OCI-LY1 (cell line): ENCODE measurements at regions not wholly inside any gene's neighbourhood (a gene's known extent, or its start where the extent isn't known, plus 50 kb on each side); places are given as distances from the start of the nearest gene placed in this dataset.

Experiments used
- H2AFZ ChIP-seq: fragments of 200-600 bp; sonication (generic), shearing (Covaris generic); 2 replicates; pipeline ENCODE4 v1.6.0; 2014; ENCODE audit warnings: antibody characterized with exemption, mild to moderate bottlenecking, low read length
- H3F3A ChIP-seq: fragments of 200-600 bp; sonication (generic), shearing (Covaris generic); 2 replicates; pipeline ENCODE4 v1.6.0; 2014; ENCODE audit warnings: mild to moderate bottlenecking, antibody characterized with exemption, low read length, moderate library complexity; ENCODE audit not compliant: insufficient read depth
- H3K27ac ChIP-seq: fragments of 200-600 bp; sonication (generic); 2 replicates; pipeline ENCODE4 v1.5.1; 2014; ENCODE audit warnings: low read length, mixed run types, mild to moderate bottlenecking, low read depth; ENCODE audit not compliant: poor library complexity, severe bottlenecking
- H3K27me3 ChIP-seq: fragments of 200-600 bp; sonication (generic); 2 replicates; pipeline ENCODE4 v1.6.0; 2014; ENCODE audit warnings: antibody characterized with exemption, mild to moderate bottlenecking, low read length, moderate library complexity; ENCODE audit not compliant: insufficient read depth
- H3K36me3 ChIP-seq: fragments of 200-600 bp; sonication (generic); 2 replicates; pipeline ENCODE4 v1.6.1; 2014; ENCODE audit warnings: mild to moderate bottlenecking, antibody characterized with exemption, low read length, moderate library complexity, mixed read lengths; ENCODE audit not compliant: insufficient read depth
- H3K4me1 ChIP-seq: fragments of 200-600 bp; sonication (generic); 2 replicates; pipeline ENCODE4 v1.5.1; 2014; ENCODE audit warnings: mild to moderate bottlenecking, low read length, moderate library complexity; ENCODE audit not compliant: insufficient read depth, severe bottlenecking
- H3K4me2 ChIP-seq: fragments of 200-600 bp; sonication (generic), shearing (Covaris generic); 2 replicates; pipeline ENCODE4 v1.6.1; 2014; ENCODE audit warnings: low read length
- H3K4me3 ChIP-seq: fragments of 200-600 bp; sonication (generic); 2 replicates; pipeline ENCODE4 v1.5.1; 2014; ENCODE audit warnings: low read length, low read depth, mild to moderate bottlenecking, mixed read lengths; ENCODE audit not compliant: poor library complexity, severe bottlenecking
- H3K79me2 ChIP-seq: fragments of 200-600 bp; shearing (Covaris generic); 2 replicates; pipeline ENCODE4 v1.6.1; 2016; ENCODE audit warnings: mixed run types, low read length, mixed read lengths; ENCODE audit not compliant: insufficient read depth
- H3K9ac ChIP-seq: fragments of 200-600 bp; sonication (generic), shearing (Covaris generic); 2 replicates; pipeline ENCODE4 v1.6.1; 2014; ENCODE audit warnings: mild to moderate bottlenecking, low read length, mixed read lengths
- H3K9me2 ChIP-seq: fragments of 200-600 bp; sonication (generic), shearing (Covaris generic); 2 replicates; pipeline ENCODE4 v1.6.1; 2014; ENCODE audit warnings: low read depth, mild to moderate bottlenecking, low read length, mixed read lengths
- H3K9me3 ChIP-seq: fragments of 200-600 bp; shearing (Covaris generic); 2 replicates; pipeline ENCODE4 v1.6.1; 2014; ENCODE audit warnings: low read length, mixed read lengths
- H4K20me1 ChIP-seq: fragments of 200-600 bp; sonication (generic), shearing (Covaris generic); 2 replicates; pipeline ENCODE4 v1.6.0; 2016; ENCODE audit warnings: mild to moderate bottlenecking, low read length; ENCODE audit not compliant: insufficient read depth
- CTCF ChIP-seq: fragments of 200-600 bp; sonication (generic), shearing (Covaris generic); IDR thresholded peaks from 2 replicates; pipeline ENCODE4 v1.5.1; 2017; ENCODE audit warnings: mild to moderate bottlenecking, antibody characterized with exemption, low read length, moderate library complexity, mixed read lengths
- EZH2 ChIP-seq: fragments of 200-600 bp; sonication (generic), shearing (Covaris generic); IDR thresholded peaks from 2 replicates; pipeline ENCODE4 v1.8.0; 2017; ENCODE audit warnings: borderline replicate concordance, mixed run types, mild to moderate bottlenecking, antibody characterized with exemption, low read length, moderate library complexity, mixed read lengths

GRCh38 chr2:207338220-207338607 lies 172.5 kb upstream of the KLF7 start:
- H2AFZ ChIP-seq = no peak overlapping the region
- H3K79me2 ChIP-seq = no peaks in the 10 kb centered on the region
- H3F3A ChIP-seq = no peaks in the 10 kb centered on the region
- H3K4me3 ChIP-seq = no peak overlapping the region
- TF ChIP-seq CTCF (no peak), EZH2 (no peak)
- H3K9ac ChIP-seq = no peak overlapping the region
- H3K27ac ChIP-seq = no peak overlapping the region
- H3K9me3 ChIP-seq = no peaks in the 10 kb centered on the region
- no peaks in the 10 kb centered on the region for H4K20me1 ChIP-seq
- H3K4me2 ChIP-seq = no peak overlapping the region
- H3K4me1 ChIP-seq = no peaks in the 10 kb centered on the region
- peaks cover 3% of the 10 kb centered on the region; the same call in 1 of the 2 replicates for H3K27me3 ChIP-seq
- no peaks in the 10 kb centered on the region for H3K36me3 ChIP-seq
- no peaks in the 10 kb centered on the region for H3K9me2 ChIP-seq

DNA sequence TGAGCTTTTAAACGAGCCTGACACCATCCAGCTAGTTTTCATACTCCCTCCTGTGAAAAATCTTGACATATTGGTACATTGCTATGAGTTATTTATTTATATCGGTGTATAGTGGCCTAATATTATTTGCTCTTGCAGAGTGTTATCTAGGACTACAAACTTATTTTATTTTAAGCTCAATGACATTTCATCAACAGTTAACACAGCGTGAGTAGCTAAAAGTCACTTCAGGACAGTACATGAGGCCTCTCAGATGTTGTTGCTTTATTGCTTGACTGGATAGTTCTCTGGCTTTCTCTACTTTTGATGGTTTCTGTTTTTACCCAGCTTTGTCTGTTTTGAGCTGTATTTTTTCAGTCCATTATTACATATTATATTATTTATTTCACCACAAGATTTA lies 172.9 kb upstream of the KLF7 start:
- TF ChIP-seq EZH2 (no peak), CTCF (no peak)
- no peaks in the 10 kb centered on the region for H3K9me2 ChIP-seq

GRCh38 chr2:207341112-207341750 lies 175.5 kb upstream of the KLF7 start:
- TF ChIP-seq EZH2 (no peak), CTCF (no peak)
- H4K20me1 ChIP-seq = no peaks in the 10 kb centered on the region
- no peaks in the 10 kb centered on the region for H3F3A ChIP-seq
- no peak overlapping the region for H2AFZ ChIP-seq
- no peak overlapping the region for H3K4me2 ChIP-seq
- no peaks in the 10 kb centered on the region for H3K9me3 ChIP-seq
- H3K4me1 ChIP-seq = no peaks in the 10 kb centered on the region
- H3K27me3 ChIP-seq = no peaks in the 10 kb centered on the region
- H3K9ac ChIP-seq = no peak overlapping the region
- no peak overlapping the region for H3K27ac ChIP-seq
- H3K4me3 ChIP-seq = no peak overlapping the region
- no peaks in the 10 kb centered on the region for H3K36me3 ChIP-seq
- no peaks in the 10 kb centered on the region for H3K9me2 ChIP-seq
- no peaks in the 10 kb centered on the region for H3K79me2 ChIP-seq

More for the DNA sequence above, 172.9 kb upstream of the KLF7 start:
- no peaks in the 10 kb centered on the region for H3K4me1 ChIP-seq
- H3K36me3 ChIP-seq = no peaks in the 10 kb centered on the region
- no peak overlapping the region for H3K27ac ChIP-seq
- peaks cover 3% of the 10 kb centered on the region; the same call in 1 of the 2 replicates for H3K27me3 ChIP-seq
- no peaks in the 10 kb centered on the region for H3K9me3 ChIP-seq
- H3K9ac ChIP-seq = no peak overlapping the region
- H3K4me2 ChIP-seq = no peak overlapping the region
- H4K20me1 ChIP-seq = no peaks in the 10 kb centered on the region
- H3K79me2 ChIP-seq = no peaks in the 10 kb centered on the region
- no peak overlapping the region for H2AFZ ChIP-seq
- H3F3A ChIP-seq = no peaks in the 10 kb centered on the region
- H3K4me3 ChIP-seq = no peak overlapping the region
